Fibroblast of the conjunctiva (primary cell): ENCODE measurements at regions not wholly inside any gene's neighbourhood (a gene's known extent, or its start where the extent isn't known, plus 50 kb on each side); places are given as distances from the start of the nearest gene placed in this dataset.
A peak's percentile ranks its signal among the peaks of the same experiment; 100 is the strongest.

Experiments used
- DNase-seq: peaks from one replicate; pipeline ENCODE4 v3.0.0-alpha.2; 2010; ENCODE audit warnings: low read depth

- DNase-seq, result no peak
Observed at GRCh38 chr15:70279096-70279495, 181.4 kb upstream of the TLE3 start.

- no peak for DNase-seq
Observed at GRCh38 chr15:70278644-70279043, 180.9 kb upstream of the TLE3 start.

DNA sequence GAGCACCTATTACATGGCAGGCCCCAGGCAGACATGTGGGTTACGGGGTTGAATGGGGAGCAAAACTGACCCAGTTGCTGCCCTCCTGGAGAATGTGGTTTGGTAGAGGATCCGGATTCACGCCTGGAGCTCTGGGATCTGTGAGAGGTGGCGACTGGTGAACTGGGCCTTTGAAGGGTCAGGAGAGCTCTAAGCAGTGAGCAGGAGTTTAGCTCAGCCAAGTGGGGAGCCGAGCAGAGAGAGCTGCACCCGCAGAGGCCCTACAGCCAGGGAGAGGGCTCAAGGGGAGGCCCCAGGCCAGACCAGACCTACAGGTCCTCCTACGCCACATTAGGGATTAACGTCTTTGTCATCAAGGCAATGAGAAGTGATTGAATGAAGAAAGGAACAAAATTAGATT is 179.8 kb upstream of the TLE3 start:
- DNase-seq, result no peak

DNA sequence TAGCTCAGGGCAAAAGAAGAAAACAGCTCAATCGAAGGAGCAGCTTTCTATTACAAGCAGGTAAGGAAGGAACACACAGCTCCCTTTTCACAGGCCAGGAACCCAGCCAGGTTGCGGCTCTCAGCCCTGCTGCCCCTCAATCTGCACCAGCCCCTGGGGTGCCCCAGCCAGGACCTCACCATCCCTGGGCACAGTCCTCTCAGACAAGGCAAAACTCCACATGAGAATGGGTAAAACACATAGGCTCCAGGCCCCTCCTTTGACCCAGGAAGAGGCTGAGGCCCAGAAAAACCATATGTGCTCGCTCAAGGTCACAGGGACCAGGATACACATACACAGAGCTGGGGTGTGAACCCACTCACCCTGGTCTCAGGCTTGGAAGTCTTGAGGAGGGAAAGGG is 178.7 kb upstream of the TLE3 start:
- no peak for DNase-seq

GRCh38 chr15:70275461-70276138 is 177.9 kb upstream of the TLE3 start:
- no peak for DNase-seq

DNA sequence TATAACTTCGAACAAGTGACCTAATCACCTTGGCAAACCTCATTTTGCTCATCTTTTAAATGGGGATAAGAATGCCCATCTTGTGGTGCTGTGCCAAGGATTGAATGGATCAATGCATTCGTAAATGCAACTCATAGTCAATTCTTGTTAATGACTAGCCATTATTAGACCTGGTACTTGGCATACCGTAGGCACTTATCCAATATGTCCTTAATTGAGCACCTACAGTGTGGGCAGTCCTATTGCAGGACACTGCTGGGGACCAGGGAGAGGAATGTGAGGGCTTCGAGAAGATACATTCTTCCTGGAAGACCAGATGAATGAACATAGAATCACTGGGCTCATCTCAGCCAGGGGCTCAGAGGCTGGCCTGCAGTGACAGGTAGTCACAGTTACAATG is 177.2 kb upstream of the TLE3 start:
- DNase-seq, result no peak

DNA sequence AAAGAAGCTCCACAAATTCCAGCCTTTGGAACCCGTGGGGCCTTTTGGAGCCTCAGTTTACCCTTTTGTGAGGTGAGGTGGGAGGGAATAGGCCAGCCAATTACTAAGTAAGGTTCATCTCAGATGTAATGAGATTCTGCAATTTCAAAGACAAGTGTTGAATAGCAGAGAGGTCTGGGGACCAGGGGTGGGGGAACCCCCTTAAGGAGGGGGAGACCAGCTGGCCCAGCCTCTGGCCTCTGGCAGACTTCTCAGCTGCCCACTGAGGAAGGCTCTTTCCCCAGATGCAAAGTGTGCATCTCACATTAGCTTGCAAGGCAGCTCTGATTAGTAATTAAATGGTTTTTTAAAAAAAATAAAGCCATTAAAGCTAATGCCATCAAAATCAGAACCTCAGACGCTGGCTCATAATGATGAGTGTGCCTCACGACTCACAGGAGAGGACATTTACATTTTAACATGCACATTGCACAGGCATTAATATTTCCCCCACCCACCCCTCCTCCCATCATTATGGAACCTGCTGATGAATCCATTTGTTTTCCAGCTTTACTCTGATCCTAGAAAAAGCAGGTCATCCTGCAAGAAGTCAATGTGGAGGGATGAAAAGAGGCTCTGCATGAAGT is 176.7 kb upstream of the TLE3 start:
- DNase-seq, result no peak

DNA sequence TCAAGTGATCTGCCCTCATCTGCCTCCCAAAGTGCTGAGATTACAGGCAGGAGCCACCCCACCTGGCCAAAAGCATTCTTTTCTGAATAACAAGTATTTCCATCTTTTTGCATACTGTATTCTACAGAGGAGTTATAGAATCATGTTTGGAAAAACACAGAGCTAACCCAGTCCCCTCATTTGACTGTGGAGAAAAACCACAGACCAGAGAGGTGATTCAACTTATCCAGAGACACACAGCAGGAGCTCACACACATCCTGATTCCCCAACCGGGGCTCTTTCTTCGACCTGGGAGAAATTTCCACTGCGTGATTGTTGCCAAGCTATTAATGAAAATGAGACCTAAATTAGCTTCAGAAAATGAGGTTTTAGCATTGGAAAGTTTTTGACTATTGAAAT is 176.1 kb upstream of the TLE3 start:
- no peak for DNase-seq

- no peak for DNase-seq
Observed at GRCh38 chr15:70272565-70273355, 175.0 kb upstream of the TLE3 start.

DNA sequence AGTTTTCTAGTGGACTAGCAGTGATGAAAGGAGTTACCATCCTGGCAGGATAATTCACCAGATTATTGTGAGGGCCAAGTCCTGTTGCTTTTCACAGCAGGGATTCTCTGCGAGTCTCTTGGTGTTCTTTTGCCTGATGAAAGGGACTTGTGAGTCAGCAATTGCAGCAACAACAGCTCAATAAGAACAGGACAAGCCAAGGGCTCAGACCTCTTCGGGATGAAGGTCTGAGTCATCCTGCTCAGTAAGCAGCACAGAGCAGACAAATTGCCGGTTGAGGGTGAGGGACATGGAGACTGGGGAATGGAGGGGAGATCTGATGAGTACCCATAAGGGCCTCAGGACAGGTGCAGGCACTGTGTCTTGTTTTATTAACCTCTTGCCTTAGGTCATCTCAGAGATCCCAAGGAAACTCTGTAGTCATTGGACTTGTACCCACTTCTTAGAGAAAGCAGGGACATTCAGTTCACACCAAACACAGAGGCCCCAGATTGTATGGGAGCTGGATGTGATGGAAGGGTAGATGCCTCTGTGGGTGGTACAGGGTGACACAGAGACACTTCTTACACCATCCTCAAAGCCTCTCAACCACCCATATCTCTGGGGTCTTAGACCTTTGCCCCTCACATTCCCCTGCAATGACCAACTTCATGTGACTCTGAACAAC is 173.8 kb upstream of the TLE3 start:
- DNase-seq, result peak; percentile 95

- DNase-seq, result no peak
Observed at GRCh38 chr15:70270752-70271111, 173.0 kb upstream of the TLE3 start.

- DNase-seq, result no peak
Observed at GRCh38 chr15:70269991-70270751, 172.5 kb upstream of the TLE3 start.

DNA sequence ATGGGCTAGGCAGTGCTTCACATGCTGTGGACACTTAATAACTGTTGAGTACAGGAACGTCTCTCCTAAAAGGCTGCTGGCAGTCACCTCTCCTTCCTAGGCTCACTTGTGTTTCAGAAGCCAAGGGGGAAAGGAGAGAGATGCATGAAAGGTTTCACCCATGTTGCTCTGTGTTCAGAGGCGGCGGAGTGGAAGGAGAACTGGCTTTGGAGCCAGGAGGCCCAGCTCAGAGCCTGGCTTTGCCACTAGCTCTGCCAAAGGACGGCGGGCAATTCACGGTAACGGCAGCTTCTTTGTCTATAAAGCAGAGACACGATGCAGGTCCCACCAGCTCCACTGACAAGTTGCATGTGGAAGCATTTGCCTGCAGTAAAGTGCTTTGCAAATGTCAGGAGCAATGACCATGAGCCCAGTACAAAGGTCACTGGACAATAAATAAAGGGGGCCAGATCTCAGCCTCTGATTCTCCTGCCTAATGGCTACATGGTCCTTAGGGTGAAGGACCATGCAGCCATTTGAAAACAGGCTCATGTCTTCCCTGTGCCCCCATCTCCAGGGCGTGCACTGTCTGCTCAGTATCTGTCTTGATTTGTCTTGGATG is 171.7 kb upstream of the TLE3 start:
- DNase-seq, result no peak

DNA sequence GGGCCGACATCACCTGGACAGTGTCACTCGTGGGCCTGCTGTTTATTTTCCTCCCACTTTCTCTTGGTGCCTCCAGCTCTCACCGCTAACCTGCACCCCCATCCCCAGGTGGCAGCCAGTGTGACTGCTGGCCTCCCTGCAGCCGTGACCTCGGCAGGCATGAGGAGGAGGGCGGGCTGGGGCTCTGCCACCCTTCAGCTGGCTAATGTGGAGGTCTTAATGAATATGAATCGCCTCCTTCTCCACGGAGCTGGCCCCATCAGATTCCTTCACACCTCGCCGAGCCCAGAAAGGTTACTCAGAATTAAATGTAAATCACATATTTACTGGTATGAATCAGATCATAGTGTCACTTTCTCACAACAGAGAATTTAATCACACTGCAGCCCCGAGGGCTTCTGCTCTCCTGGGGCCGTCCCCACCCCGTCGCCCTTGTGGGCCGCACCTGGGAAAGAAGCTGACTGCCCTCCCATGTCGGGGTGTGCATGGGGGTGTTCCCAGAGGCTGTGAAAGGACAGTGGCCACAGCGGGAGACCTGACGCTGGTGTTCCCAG is 171.1 kb upstream of the TLE3 start:
- no peak for DNase-seq

DNA sequence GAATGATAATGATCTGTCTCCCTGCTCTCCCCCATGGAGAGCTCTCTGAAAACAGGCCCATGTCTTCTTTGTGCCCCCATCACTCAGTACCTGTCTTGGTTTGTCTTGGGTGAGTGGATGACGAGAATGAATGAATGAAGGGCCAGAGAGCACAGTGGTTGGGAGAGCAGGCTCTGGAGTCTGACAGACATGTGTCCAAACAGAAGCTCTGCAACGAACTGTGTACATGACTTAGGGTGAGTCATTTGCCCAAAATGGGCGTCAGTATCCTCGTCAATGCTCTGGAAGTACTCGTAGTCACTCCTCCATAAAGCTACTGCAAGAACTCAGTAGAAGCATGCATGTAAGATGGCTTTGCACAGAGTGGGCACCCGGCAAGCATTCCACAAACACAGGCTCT is 170.2 kb upstream of the TLE3 start:
- DNase-seq, result no peak

DNA sequence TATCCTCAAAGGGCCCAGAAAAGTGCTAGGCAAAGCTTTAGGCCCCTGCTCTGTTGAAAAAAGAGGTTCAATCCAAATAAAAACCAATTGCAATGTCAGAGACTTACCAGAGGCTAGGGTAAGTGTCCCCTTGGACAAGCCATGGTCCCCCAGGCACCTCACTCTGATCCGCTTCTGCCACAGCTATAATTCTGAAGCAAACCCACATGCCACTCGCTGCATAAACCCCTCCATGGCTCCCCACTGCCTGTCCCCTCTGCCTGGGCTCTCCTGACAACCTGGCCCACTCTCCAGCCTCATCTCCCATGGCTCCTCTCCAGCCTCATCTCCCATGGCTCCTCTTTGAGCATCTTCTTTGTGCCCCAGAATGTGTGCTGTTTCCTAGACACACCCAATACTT is 169.6 kb upstream of the TLE3 start:
- no peak for DNase-seq

- DNase-seq, result no peak
Observed at GRCh38 chr15:70266412-70267121, 168.8 kb upstream of the TLE3 start.

DNA sequence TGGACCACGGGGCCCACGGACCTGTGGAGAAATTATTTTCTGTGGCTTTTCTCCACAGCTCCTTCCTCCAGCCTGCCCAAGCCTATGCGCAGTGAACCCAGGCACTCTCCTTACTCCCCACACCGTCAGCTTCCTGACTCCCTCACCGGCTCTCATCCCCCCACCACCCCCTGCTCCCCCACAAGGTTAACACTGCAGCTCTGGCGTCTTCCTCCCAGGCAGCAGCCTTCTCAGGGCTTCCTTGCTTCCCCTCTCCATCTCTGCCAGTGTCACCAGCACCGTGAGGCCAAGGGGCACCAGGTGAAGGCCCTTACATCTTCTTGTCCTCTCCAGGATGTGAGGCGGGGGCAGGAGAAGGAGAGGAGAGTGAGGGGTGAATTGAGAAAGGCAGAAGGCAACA is 168.3 kb upstream of the TLE3 start:
- DNase-seq, result no peak

DNA sequence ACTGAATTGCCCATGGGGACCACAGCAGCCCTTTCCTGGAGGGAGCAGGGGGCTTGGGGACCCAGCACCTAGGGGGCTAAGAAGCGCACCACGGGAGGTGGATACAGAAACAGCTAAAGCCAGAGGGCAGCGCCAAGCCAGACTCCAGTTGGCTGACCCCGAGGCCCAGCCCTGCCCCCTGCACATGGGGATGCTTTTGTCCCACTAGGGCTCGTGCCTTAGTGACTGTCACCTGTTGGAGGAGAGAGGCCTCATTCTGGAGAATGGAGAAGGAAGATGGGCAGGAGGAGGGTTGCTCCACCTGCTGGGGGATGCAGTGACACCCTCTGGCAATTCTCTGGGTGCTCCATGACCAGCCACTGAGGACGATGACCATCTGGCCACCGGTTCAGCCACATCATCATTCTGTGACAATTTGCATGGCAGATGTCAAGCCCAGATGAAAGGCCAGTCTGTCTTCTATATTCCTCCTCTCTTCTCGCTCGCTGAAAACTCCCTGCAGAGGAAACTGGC is 167.8 kb upstream of the TLE3 start:
- no peak for DNase-seq

GRCh38 chr15:70264738-70265465 is 167.2 kb upstream of the TLE3 start:
- DNase-seq, result no peak
